ENCODE measurements at regions not wholly inside any gene's neighbourhood (a gene's known extent, or its start where the extent isn't known, plus 50 kb on each side); places are given as distances from the start of the nearest gene placed in this dataset.

- no peak for DNase-seq
Measured at GRCh38 chr2:19540739-19541525, 182.5 kb upstream of the OSR1 start.

DNA sequence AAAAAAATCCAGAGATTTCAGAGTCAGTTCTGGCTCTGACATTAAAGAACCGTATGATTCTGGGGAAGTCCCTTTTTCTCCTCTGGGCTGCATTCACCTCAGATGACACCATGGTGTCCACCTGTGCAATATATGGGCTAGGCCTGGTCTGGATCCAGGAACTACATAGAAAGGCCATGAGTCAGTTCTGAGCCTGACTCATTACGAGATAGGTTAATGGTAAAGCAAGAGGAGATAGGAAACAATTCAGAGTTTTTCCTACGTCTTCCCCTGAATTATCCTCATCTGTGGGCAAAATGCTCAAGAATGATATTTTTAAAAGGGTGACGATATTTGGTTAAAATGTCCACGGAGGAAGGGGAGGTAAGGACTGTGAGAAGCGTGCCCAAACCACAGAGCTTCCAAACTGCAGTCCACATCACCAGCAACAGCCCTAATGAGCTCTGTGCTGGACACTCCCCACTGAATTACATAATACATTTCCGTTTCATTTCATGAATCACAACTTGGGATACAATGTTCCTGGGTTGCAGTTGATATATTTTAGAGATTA lies 180.1 kb upstream of the OSR1 start:
- no peak for DNase-seq

- no peak for DNase-seq
Measured at GRCh38 chr2:19536136-19536535, 177.7 kb upstream of the OSR1 start.

DNA sequence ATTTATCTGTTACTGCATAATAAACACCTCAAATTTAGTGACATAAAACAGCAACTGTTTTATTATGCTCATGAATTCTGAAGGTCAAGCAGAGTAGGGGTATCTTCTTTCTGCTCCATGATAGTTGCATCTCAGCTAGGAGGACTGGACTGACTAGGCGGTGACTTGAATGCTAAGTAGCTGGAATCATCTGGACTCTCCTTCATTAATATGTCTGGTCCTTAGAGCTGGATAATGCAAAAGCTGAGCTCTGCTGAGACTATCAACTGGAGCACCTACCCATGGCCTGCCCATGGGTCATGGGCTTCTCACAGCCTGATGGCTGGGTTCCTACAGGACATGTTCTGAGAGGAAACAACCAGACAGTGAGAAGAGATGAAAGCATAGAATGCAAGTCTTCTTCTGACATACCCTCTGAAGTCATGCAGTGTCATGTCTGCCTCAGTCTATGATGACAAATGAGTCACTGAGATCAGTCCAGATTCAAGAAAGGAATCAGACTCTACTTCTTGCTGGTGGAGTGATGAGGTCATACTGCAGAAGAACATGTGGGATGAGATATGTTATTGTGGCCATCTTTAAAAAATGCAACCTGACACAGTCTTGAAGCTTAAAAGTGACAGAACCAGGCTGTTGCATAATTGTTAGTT lies 174.2 kb upstream of the OSR1 start:
- no peak for DNase-seq

GRCh38 chr2:19529677-19530076 lies 171.3 kb upstream of the OSR1 start:
- no peak for DNase-seq

GRCh38 chr2:19527771-19528170 lies 169.3 kb upstream of the OSR1 start:
- no peak for DNase-seq

GRCh38 chr2:19525313-19525712 lies 166.9 kb upstream of the OSR1 start:
- DNase-seq, result no peak

- DNase-seq, result no peak
Measured at GRCh38 chr2:19519045-19519444, 160.6 kb upstream of the OSR1 start.

DNA sequence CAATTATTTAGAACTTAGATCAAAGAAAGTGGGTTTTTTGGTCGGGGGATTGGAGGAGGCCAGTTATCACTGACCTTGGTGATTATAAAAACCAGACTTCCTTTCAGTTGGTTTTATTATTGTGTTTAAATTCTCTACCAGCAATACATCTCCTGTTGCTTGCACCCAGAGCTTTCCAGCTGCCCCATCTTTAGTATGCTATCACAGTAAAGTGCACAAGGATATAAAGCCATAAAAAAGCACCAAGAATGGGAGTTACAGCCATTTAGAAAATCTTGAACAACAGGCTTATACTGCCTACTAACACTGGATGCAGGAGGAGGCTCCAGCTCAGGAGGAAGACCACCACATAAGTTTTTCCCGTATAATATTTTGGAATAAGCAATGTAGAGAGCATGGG lies 148.7 kb upstream of the OSR1 start:
- no peak for DNase-seq

DNA sequence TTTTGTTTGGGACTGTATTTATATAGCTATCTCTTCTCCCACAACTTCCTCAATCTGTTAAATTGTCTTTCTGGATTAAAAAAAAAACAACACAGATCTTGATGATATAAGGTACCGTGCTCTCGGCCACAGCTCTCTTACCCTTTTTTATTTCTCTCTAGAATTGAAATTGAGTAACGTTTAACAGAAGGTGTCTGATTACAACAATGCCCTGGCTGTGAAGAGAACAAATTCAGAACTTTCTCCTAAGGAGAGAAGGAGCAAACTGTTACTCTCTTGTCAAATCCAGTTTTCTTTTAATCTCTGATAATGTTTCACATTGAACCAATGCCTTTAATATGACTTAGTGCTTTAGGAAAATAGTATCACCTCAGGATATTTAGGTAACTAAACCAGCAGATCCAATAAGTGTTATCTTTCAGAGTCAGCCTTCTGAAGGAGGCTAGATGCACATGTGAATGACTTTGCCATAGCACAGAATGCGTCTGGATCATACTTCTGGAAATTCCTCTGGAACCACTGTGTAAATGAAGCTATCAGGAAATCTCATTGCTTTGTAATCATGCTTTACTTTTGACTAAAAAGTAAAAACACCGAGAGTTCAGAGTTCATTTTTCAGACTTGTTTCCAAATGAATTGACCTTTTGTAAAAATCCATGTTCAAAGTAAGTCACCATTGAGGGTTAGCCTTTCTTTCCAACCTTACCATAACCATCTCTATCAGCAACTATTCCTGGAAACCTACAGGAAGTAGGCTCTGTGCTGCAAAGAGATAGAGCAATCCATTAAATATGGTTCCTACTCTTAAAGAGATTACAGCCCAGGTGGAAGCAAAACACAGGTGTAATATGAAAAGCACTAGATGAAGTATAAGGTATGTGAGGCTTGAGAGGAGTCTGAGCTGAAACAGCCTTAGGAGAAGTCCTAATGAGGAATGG lies 147.0 kb upstream of the OSR1 start:
- DNase-seq, result no peak

DNA sequence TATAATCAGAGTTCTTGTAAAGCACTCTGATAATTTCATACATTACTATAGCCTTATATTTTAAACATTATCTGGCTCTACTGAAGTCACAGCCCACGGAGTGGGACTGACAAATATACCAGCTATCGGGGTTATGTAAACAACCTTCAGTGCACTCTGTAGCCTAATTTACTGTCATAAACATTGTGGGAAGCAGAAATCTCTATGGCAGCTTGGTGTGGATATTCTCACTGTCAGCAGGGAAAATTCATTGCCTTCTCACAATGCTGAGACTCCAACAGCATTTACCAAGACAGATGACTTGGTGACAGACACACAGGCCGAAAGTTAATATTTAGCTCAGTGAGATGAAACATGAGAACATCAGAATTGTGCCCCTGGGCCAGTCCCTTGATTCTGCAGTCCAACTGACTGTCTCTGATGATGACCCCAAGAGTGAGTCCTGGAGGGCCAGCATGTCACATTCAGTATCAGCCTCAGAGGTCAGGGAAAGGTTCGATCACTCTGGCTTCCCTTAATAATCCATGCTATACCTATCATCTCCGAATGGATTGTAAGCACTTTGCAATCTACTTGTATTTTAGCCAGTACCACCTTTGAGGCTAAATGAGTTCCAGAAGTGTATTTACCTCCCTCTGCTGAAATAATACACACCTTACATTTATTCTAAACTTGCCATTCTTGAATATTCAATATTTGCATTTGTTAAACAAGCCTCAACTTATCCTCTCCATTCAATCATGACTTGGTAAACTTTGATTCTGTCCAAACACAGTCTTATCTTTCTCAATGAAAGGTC lies 146.2 kb upstream of the OSR1 start:
- no peak for DNase-seq

DNA sequence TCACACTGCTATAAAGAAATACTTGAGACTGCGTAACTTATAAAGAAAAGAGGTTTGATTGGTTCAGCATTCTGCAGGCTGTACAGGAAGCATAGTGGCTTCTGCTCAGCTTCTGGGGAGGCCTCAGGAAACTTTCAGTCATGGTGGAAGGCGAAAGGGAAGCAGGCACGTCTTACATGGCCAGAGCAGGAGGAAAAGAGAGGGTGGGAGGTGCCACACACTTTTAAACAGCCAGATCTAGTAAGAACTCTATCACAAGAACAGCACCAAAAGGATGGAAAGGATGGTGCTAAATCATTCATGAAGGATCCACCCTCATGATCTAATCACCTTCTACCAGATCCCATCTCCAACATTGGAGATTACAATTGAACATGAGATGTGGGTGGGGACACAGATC lies 145.5 kb upstream of the OSR1 start:
- DNase-seq, result no peak

GRCh38 chr2:19503406-19503805 lies 145.0 kb upstream of the OSR1 start:
- DNase-seq, result no peak

GRCh38 chr2:19500126-19500525 lies 141.7 kb upstream of the OSR1 start:
- DNase-seq, result no peak

DNA sequence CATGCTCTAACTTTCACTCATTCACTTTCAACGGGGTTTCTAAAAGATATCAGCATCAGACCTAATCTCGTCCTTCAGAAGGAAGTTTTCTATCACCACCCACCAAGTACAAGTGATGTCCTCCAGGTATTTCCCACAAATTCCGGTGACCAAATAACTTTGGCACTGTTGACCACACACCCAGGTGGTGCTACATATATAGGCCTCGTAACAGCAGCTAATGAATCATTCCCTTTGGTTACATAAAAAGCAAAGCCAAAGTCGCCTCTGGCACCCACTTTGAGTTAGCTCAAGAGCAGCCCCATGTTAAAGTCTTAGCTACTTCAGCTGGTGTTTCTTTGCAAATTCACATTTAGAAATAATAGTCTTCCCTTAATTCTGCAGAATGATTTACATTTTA lies 138.2 kb upstream of the OSR1 start:
- no peak for DNase-seq

GRCh38 chr2:19494241-19494640 lies 135.8 kb upstream of the OSR1 start:
- no peak for DNase-seq

- DNase-seq, result no peak
Measured at GRCh38 chr2:19491796-19492195, 133.4 kb upstream of the OSR1 start.

- DNase-seq, result no peak
Measured at GRCh38 chr2:19490846-19491435, 132.5 kb upstream of the OSR1 start.

GRCh38 chr2:19488009-19488691 lies 129.7 kb upstream of the OSR1 start:
- no peak for DNase-seq

DNA sequence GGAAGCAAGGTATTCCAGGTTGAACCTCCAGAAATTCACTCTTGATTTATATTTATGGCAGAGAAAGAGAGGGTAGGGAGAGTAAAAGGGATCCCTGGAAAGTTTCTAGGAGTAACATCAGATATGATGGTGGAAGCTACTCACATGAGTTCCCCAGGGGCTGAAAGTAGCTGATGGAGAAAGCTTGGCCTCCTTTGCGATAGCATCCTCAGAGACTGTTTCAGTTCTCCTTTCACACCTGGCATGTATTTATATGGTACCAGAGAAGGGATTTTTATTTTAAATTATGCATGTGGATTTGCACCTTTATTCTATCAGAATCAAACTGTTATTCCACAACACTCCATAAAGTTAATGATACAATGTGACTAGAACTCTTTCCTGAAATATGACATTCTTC lies 126.3 kb upstream of the OSR1 start:
- DNase-seq, result no peak

DNA sequence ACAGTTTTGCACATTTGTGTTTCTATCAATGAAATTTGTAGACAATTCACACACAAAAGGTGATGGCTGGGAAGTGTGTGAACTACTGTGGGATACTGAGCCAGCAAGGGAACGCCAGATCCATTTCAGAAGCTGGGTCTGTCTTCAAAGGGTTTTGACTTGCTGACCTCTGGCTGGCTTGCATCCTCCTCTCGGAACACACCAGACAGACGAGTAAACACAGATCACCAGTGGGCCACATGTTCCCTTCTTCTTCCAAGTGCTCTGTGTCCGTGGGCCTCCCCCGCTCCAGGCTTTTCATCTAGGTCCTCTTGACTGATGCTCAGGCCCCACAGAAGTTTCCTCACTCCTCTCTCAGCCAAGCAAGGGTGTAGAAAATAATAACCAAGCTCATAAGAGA lies 122.2 kb upstream of the OSR1 start:
- no peak for DNase-seq
